HL-60/S4 treated with phorbol 12-myristate 13-acetate at 8.2 ng/mL for 4 days and 3 days (cell line): ENCODE measurements at regions not wholly inside any gene's neighbourhood (a gene's known extent, or its start where the extent isn't known, plus 50 kb on each side); places are given as distances from the start of the nearest gene placed in this dataset.
"Not testable (repeated sequence)": the region's sequence is repeated elsewhere in the genome, so short reads cannot be mapped to it uniquely, and the experiment has no call there.

ENCODE experiments used
- in situ Hi-C: fragments of 300-500 bp; cut with MboI; formaldehyde crosslinking; loops from 2 replicates; pipeline ENCODE4 v1.15.0; 2022; ENCODE audit warnings: low sequenced_read_pairs

DNA sequence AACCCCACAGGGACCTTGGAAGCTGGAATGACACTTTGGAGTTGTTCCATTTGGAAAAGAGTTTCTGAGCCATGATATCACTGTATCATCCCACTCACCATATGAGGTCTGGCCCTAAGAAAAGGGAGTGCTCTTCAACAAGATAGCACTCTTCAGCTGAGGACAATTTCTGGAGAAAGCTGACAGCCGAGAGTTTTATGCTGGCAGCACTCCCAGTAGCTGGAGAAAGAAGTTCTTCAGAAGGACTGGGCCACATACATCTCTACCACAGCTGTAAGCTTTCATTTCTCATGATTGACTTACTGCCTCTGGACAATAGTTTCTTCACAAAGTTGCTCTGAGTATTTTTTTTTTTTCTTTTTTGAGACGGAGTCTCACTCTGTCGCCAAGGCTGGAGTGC, 914.4 kb upstream of the ADAMTS5 start:
- in situ Hi-C loops, result not testable (repeated sequence)

DNA sequence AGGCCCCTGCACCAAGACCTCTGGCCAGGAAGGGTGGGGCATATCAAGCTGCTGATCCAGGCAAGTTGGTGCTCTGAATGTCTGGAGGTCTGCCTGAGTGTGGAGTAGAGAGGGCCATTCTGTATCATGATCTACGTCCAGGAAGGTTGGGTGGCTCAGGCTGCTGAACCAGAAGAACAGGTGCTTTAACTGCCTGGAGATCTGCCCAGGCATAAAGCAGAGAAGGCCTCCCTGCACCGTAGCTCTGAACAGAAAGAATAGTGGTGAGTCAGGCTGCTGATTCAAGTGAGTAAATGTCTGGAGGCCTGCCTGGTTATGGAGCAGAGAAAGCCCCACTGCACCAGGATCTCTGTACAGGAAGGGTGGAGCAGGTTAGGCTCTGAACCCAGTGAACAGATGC, 905.5 kb upstream of the ADAMTS5 start:
- in situ Hi-C loops, result not testable (repeated sequence)

GRCh38 chr21:27870755-27871154, 903.9 kb upstream of the ADAMTS5 start:
- in situ Hi-C loops, result not testable (repeated sequence)

GRCh38 chr21:27860314-27860955, 893.5 kb upstream of the ADAMTS5 start:
- in situ Hi-C loops, result not testable (repeated sequence)

- in situ Hi-C loops, result not testable (repeated sequence)
Observed at GRCh38 chr21:27858053-27858825, 891.4 kb upstream of the ADAMTS5 start.

GRCh38 chr21:27856988-27857387, 890.1 kb upstream of the ADAMTS5 start:
- in situ Hi-C loops, result not testable (repeated sequence)

- in situ Hi-C loops, result no loop called here
Observed at GRCh38 chr21:27841084-27841672, 874.3 kb upstream of the ADAMTS5 start.

GRCh38 chr21:27840262-27840661, 873.4 kb upstream of the ADAMTS5 start:
- in situ Hi-C loops, result no loop called here

DNA sequence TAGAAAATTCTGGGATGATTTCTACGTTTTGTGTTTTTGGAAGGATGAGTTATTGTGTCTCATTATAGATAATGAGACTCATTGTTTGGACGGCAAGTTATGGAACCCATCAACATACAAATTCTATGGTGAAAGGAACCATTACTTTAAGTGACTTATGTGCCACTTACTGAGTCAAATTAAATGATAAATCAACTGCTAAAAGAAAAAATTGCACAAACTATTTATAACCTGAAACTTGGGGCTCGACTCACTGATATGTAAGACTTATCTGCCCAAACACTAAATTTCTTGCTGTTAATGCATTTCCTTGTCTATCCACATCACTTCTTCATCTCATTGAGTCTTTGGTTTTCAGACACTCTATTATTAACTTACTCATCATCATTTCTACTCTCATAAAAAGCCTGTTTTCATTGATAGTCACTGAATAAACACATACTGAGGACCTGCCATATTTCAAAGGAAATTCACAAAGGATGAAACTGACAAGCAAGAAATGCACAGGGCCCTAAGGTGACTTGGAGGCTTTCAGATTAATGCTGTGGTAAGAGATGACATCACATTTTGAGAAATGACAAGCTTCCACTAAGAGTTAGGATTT, 872.7 kb upstream of the ADAMTS5 start:
- in situ Hi-C loops, result no loop called here

- in situ Hi-C loops, result no loop called here
Observed at GRCh38 chr21:27838573-27838972, 871.7 kb upstream of the ADAMTS5 start.

DNA sequence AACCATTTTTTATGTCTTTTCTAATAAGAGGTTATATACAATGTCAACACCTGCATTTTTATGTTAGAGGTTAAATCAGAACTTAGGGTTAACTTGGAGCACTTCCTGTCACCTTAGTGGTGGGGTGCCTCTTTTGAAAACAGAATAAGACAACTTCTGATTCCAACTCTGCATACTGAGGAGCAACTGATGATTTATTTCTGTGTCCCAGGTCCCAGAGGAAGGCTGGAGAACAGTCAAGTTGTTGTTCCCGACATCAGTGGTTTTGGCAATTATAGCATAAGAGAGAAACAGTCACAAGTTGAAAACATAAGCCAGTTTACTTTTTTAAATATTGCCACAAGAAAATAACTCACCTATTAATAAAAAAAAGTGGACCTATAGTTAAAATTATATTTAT, 871.0 kb upstream of the ADAMTS5 start:
- in situ Hi-C loops, result no loop called here

DNA sequence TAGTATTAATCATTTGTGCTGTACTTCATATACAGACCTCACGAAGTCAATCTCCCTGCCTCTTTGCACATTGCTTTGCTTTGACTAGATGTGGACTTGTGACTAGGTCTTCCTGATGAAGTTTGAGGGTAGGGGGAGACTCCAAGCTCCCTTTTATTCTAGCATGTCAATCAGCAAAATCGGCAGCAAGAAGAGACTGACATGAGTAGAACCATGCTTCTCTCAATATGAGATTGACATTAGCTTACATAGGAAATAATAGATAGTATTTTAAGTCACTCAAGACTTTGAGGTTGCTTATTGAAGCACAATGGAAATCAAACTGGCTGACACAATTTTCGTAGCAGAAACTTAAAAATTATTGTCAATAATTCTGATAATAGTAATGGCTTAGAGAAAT, 866.4 kb upstream of the ADAMTS5 start:
- in situ Hi-C loops, result no loop called here

- in situ Hi-C loops, result no loop called here
Observed at GRCh38 chr21:27831816-27832569, 865.1 kb upstream of the ADAMTS5 start.

DNA sequence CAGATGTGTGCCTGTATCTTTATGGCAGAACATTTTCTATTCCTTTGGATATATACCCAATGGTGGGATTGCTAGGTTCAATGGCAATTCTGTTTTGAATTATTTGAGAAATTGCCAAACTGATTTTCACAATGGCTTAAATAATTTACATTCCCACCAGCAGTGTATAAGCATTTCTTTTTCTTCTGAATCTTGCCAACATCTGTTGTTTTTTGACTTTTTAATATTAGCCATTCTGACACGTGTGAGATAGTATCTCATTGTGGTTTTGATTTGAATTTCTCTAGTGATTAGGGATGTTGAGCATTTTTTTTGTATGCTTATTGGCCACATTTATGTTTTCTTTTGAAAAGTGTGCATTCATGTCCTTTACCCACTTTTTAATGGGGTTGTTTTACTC, 864.3 kb upstream of the ADAMTS5 start:
- in situ Hi-C loops, result no loop called here

DNA sequence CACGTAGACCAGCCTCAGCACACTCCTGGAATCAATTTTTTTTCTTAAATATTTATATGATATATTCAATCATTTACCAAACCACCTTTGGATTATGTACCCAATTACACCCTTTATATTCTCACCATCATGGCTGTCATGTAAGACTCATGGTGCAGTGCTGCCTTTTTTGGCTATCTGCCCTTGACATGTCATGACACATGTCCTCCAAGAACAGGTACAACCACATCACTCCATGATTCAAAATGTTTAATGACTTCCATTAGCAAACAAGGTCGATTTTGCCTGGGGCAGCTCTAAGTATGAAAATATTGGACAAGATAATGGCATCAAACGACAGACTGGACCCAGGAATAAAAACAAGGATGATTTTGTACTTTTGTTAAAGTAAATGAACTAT, 861.1 kb upstream of the ADAMTS5 start:
- in situ Hi-C loops, result no loop called here

DNA sequence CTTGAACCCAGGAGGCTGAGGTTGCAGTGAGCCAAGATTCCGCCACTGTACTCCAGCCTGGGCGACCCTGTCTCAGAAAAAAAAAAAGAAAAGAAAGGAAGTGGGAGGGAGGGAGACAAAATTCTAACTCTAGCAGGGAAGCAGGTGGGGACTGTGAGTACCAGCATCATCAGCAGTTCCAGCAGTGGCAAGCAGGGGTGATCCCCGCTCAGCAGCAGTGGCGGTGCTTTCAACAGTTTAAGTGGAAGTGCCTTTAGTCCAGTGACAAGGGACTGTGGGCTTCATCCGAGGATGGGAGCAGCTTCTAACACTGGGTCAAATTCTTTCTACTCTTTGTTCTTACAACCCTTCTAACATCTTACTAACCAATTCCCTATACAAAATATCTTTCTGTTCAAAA, 858.1 kb upstream of the ADAMTS5 start:
- in situ Hi-C loops, result no loop called here

DNA sequence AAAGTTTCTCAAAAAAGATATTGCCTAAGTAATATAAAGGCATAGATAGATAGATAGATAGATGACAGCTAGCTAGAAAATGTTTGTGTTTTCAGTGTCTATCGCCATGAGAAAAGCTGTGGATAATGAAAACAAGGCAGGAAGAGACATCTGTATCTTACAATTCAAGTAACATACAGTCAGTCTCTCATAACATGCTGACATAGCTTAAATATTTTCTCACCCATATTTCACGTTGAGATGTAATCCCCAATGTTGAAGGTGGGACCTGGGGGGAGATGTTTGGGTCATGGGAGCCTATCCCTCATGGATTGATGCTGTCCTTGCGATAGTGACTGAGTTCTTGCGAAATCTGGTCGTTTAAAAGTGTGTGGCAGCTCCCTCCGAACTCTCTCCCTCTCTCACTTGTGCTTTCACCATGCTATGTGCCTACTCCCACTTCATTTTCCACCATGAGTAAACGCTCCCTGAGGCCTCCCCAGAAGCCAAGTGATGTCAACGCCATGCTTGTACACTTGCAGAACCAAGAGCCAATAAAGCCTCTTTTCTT, 856.8 kb upstream of the ADAMTS5 start:
- in situ Hi-C loops, result no loop called here

- in situ Hi-C loops, result no loop called here
Observed at GRCh38 chr21:27820342-27820741, 853.5 kb upstream of the ADAMTS5 start.

DNA sequence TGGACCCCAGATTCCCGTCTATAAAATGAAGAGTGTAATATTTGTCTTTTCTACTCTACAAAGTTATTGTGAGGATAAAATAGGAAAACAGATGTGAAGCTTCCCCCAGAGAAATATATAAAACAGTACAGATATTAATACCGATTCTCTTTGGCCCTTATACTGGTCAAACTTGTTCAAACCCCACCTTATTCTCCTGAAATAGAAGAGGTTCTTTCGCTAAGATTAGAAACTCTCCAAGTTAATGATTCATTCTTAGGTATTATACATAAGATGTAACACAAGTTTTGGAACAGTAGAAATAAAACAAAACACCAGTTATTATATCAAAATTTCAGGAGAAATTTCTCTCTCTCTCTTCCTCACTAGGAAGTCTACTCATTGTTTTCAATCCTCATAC, 852.4 kb upstream of the ADAMTS5 start:
- in situ Hi-C loops, result no loop called here

DNA sequence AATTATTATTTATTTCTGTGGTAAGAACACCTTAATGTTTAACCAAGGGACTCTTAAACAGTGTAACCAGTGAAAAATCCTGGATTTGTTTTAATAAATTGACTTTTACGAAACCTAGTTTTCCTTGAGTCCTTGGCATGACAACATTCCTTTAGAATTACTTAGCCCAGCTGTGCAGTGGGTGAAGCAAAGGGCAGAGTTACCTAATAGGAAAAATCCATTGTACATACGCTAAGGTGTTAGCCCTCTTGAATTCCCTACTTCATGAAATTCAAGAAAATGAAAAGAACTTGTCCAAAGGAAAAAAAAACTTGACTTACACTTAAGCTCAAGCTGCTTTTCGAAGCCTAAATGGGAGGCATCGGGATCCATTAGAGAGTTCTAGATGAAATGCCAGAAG, 852.0 kb upstream of the ADAMTS5 start:
- in situ Hi-C loops, result no loop called here
